NT2/D1 (cell line): ENCODE measurements at regions not wholly inside any gene's neighbourhood (a gene's known extent, or its start where the extent isn't known, plus 50 kb on each side); places are given as distances from the start of the nearest gene placed in this dataset.
"Not testable (repeated sequence)": the region's sequence is repeated elsewhere in the genome, so short reads cannot be mapped to it uniquely, and the experiment has no call there.

Experiments used
- DNase-seq: peaks from one replicate; pipeline ENCODE4 v3.0.0-alpha.2; 2011; ENCODE audit warnings: low read depth, low spot score
- H3K27me3 ChIP-seq: 2 replicates; pipeline ENCODE4 v1.6.0; 2011; ENCODE audit warnings: mild to moderate bottlenecking; ENCODE audit not compliant: insufficient read length, insufficient read depth
- H3K36me3 ChIP-seq: 2 replicates; pipeline ENCODE4 v1.6.1; 2011; ENCODE audit warnings: mild to moderate bottlenecking, low read length, mixed read lengths; ENCODE audit not compliant: insufficient read depth, insufficient read length
- H3K4me1 ChIP-seq: 2 replicates; pipeline ENCODE4 v1.5.1; 2011; ENCODE audit not compliant: insufficient read depth, insufficient read length
- H3K4me3 ChIP-seq: 2 replicates; pipeline ENCODE4 v1.5.1; 2011; ENCODE audit warnings: low read depth; ENCODE audit not compliant: insufficient read length
- H3K9ac ChIP-seq: 2 replicates; pipeline ENCODE4 v1.6.0; 2011; ENCODE audit warnings: low read depth; ENCODE audit not compliant: insufficient read length
- H3K9me3 ChIP-seq: 2 replicates; pipeline ENCODE4 v1.5.1; 2011; ENCODE audit warnings: mild to moderate bottlenecking, low read length; ENCODE audit not compliant: insufficient read depth
- SUZ12 ChIP-seq: IDR thresholded peaks from 2 replicates; pipeline ENCODE4 v1.6.1; 2011; ENCODE audit not compliant: insufficient read length, insufficient read depth; ENCODE audit errors: extremely low read depth
- YY1 ChIP-seq: IDR thresholded peaks from 2 replicates; pipeline ENCODE4 v1.6.1; 2011; ENCODE audit not compliant: insufficient read length, insufficient read depth
- ZNF274 ChIP-seq: IDR thresholded peaks from 2 replicates; pipeline ENCODE4 v1.6.1; 2011; ENCODE audit warnings: mild to moderate bottlenecking, low read depth, low read length

- Histone ChIP-seq H3K4me3 (no peak overlapping the region), H3K9me3 (no peaks in the 10 kb centered on the region), H3K27me3 (no peaks in the 10 kb centered on the region), H3K36me3 (no peaks in the 10 kb centered on the region), H3K4me1 (peaks cover 2% of the 10 kb centered on the region), H3K9ac (no peak overlapping the region)
- no peak for DNase-seq
- TF ChIP-seq SUZ12 = no peak
- no peak for TF ChIP-seq YY1
- TF ChIP-seq ZNF274 = no peak
Observed at GRCh38 chr2:66191311-66191710, 243.6 kb upstream of the MEIS1 start.

GRCh38 chr2:66189553-66189952, 245.4 kb upstream of the MEIS1 start:
- TF ChIP-seq YY1 (no peak), ZNF274 (no peak), SUZ12 (no peak)
- Histone ChIP-seq H3K4me3 (no peak overlapping the region), H3K9ac (no peak overlapping the region), H3K9me3 (no peaks in the 10 kb centered on the region), H3K4me1 (peaks cover 2% of the 10 kb centered on the region), H3K27me3 (no peaks in the 10 kb centered on the region), H3K36me3 (no peaks in the 10 kb centered on the region)
- DNase-seq = no peak

GRCh38 chr2:66186537-66186936, 248.4 kb upstream of the MEIS1 start:
- no peaks in the 10 kb centered on the region for H3K36me3 ChIP-seq
- no peaks in the 10 kb centered on the region for H3K27me3 ChIP-seq
- H3K9ac ChIP-seq = no peak overlapping the region
- TF ChIP-seq YY1 = no peak
- TF ChIP-seq ZNF274 = no peak
- no peak for TF ChIP-seq SUZ12
- peaks cover 2% of the 10 kb centered on the region for H3K4me1 ChIP-seq
- H3K9me3 ChIP-seq = no peaks in the 10 kb centered on the region
- H3K4me3 ChIP-seq = no peak overlapping the region
- DNase-seq = no peak

GRCh38 chr2:66185497-66186054, 249.3 kb upstream of the MEIS1 start:
- no peak for DNase-seq
- Histone ChIP-seq H3K4me1 (no peaks in the 10 kb centered on the region), H3K27me3 (no peaks in the 10 kb centered on the region), H3K36me3 (no peaks in the 10 kb centered on the region), H3K9me3 (no peaks in the 10 kb centered on the region), H3K9ac (no peak overlapping the region), H3K4me3 (no peak overlapping the region)
- TF ChIP-seq YY1 (no peak), ZNF274 (no peak), SUZ12 (no peak)

- H3K4me3 ChIP-seq, H3K9me3 ChIP-seq: not testable (repeated sequence)
- DNase-seq = peak; percentile 2
Observed at GRCh38 chr2:66177128-66177796, 257.7 kb upstream of the MEIS1 start.

GRCh38 chr2:66174491-66174890, 260.4 kb upstream of the MEIS1 start:
- Histone ChIP-seq H3K4me1 (no peaks in the 10 kb centered on the region), H3K36me3 (no peaks in the 10 kb centered on the region), H3K4me3 (no peak overlapping the region), H3K9me3 (peaks cover 7% of the 10 kb centered on the region; the same call in 1 of the 2 replicates), H3K27me3 (no peaks in the 10 kb centered on the region), H3K9ac (no peak overlapping the region)
- TF ChIP-seq YY1 = no peak
- no peak for TF ChIP-seq ZNF274
- no peak for TF ChIP-seq SUZ12
- no peak for DNase-seq

More at GRCh38 chr2:66177128-66177796, 257.7 kb upstream of the MEIS1 start:
- H3K36me3 ChIP-seq, H3K4me1 ChIP-seq, H3K9ac ChIP-seq, H3K27me3 ChIP-seq: not testable (repeated sequence)

- no peak for DNase-seq
- Histone ChIP-seq H3K27me3 (no peaks in the 10 kb centered on the region), H3K36me3 (no peaks in the 10 kb centered on the region), H3K9me3 (peaks cover 7% of the 10 kb centered on the region; the same call in 1 of the 2 replicates), H3K4me3 (no peak overlapping the region), H3K4me1 (no peaks in the 10 kb centered on the region), H3K9ac (no peak overlapping the region)
- TF ChIP-seq YY1 (no peak), SUZ12 (no peak), ZNF274 (no peak)
Observed at GRCh38 chr2:66173645-66174044, 261.3 kb upstream of the MEIS1 start.

GRCh38 chr2:66171530-66171929, 263.4 kb upstream of the MEIS1 start:
- no peaks in the 10 kb centered on the region for H3K4me1 ChIP-seq
- TF ChIP-seq ZNF274 = no peak
- TF ChIP-seq SUZ12 = no peak
- TF ChIP-seq YY1 = no peak
- no peaks in the 10 kb centered on the region for H3K36me3 ChIP-seq
- peaks cover under 1% of the 10 kb centered on the region; the same call in 1 of the 2 replicates for H3K9me3 ChIP-seq
- DNase-seq = no peak
- H3K27me3 ChIP-seq = no peaks in the 10 kb centered on the region
- no peak overlapping the region for H3K4me3 ChIP-seq
- H3K9ac ChIP-seq = no peak overlapping the region
